Stimulated activated CD8-positive, alpha-beta memory T cell treated with anti-CD3 and anti-CD28 coated beads, Interleukin-2, amount 100 ng/mL, for 1 hour (primary cell): ENCODE measurements at regions not wholly inside any gene's neighbourhood (a gene's known extent, or its start where the extent isn't known, plus 50 kb on each side); places are given as distances from the start of the nearest gene placed in this dataset.
"Not testable (repeated sequence)": the region's sequence is repeated elsewhere in the genome, so short reads cannot be mapped to it uniquely, and the experiment has no call there.

ENCODE experiments used
- DNase-seq, 2 donors: peaks; one replicate each; pipeline ENCODE4 v3.0.0-alpha.2; 2020; ENCODE audit warnings: low read depth in 2 of 2

DNA sequence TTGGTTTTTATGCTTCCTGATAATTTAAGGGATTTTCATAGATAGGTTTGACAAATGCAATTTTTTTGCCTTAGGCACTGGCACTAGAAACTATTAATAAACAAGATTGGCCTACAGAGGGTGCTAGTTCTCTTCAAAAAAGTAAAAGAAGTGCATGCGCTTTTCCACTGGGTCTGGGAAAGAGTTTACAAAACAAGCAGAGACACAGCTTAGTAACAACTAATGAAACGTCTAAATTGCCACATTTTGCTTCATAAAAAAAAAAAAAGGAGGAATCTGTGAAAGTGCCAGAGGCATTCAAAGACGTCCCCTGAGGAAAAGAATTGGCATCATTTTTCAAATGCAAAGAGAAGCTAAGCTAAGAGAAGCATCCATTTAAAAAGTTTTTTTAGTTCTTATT, 58.3 kb upstream of the EEA1 start:
- no peak for DNase-seq

DNA sequence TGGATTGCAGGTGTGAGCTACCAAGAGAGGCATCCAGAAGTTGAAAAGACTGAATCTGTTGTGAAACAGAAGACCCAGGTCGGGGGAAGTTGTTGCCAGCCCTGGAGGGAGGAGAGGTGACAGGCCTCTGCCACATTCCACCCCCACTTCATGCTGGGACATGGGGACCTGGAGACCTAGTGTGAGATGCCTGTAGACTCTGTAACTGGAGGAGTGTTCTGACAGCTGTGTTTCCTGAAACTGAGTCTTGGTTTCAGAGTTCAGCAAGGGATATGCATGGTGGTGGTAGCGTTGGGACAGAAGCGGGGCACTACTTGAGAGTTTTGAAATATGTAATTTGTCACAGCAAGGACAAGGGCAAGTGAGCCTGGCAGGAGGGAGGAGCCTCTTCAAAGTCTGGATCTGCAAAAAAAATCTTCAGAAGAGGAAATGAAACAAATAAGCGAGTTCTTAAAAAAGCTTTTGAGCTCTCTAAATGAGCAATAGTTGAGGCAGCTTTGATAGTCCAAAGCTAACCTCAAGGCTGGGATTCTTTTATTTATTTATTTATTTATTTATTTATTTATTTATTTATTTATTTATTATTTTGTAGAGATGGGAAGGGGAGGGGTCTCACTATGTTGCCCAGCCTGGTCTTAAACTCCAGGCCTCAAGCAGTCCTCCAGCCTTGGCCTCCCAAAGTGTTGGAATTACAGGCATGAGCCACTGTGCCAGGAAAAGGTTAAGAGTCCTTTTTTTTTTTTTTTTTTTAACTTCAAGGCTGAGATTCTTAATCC, 58.9 kb upstream of the EEA1 start:
- no peak for DNase-seq

GRCh38 chr12:92988622-92989130, 59.6 kb upstream of the EEA1 start:
- no peak for DNase-seq

GRCh38 chr12:92989715-92990484, 60.8 kb upstream of the EEA1 start:
- DNase-seq: no peak

DNA sequence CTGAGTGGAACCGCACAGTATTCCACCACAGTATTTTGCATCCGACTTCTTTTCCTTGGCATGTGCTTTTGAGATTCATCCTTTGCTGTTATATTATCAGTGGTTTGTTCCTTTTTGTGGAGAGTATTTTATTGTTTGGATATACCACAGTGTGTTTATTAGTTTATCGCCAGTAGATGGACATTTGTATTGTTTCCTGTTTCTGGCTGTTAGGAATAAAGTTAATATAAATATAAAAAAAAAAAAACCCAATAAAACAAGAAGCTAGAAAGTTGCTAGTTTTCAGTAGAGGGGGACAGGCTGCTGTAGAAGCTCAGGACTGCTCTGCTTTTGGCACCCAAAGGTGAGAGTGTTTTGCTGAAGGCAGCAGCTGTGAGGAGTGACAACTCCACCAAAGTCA, 62.0 kb upstream of the EEA1 start:
- no peak for DNase-seq

- DNase-seq: no peak
Observed at GRCh38 chr12:92992041-92992440, 62.9 kb upstream of the EEA1 start.

GRCh38 chr12:92993259-92993658, 64.2 kb upstream of the EEA1 start:
- DNase-seq: no peak

DNA sequence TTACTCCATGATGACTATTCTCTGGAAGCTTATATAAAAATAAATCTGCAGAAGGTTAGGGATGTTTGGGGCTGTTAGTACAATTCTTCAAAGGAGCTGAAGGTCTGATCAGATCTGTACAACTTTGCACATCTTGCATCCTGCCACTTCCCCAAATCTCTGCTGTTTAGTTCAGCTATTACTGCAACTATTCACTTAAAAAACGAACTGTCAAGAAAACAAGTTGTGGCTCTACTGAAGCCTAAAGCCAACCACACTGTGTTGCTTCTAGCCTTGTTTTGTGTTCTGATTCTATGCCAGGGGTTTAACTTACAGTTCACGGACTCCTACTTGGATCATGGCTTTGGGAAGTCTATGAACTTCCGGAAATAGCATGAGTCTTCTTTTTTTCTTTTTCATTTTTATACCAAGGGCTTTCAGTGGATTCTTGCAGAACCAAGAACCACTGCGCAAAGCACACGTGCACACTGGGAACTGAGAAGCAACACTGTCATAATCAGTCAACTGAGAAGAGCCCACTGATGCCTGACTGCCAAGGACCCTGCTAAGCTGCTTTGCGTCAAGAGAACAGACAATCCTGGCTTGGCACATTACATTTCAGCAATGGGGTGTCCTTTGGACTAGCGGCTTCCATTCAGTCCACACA, 66.3 kb upstream of the EEA1 start:
- DNase-seq: no peak

GRCh38 chr12:93000026-93000425, 70.9 kb upstream of the EEA1 start:
- DNase-seq: no peak

DNA sequence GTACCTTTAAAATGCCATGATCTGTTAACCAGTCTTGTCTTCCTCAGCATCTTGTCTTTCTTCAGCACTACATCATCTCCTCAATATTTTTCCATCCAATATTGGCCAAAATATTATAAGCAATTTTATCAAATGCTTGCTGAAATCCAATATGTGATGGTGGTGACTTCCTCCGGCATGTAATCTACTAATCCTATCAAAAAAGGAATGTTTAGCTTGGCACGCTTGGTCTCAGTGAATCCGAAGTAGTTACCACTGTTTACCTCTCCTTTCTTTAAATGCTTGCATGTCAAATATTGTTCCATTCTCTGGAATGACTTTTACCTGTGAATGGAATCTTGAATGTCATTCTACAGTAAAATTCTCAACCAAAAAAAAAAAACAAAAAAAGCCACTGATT, 72.3 kb upstream of the EEA1 start:
- no peak for DNase-seq

- no peak for DNase-seq
Observed at GRCh38 chr12:93002293-93003054, 73.4 kb upstream of the EEA1 start.

- DNase-seq: no peak
Observed at GRCh38 chr12:93003531-93004239, 74.6 kb upstream of the EEA1 start.

- no peak for DNase-seq
Observed at GRCh38 chr12:93005928-93006392, 76.9 kb upstream of the EEA1 start.

- DNase-seq: no peak
Observed at GRCh38 chr12:93006471-93007208, 77.5 kb upstream of the EEA1 start.

DNA sequence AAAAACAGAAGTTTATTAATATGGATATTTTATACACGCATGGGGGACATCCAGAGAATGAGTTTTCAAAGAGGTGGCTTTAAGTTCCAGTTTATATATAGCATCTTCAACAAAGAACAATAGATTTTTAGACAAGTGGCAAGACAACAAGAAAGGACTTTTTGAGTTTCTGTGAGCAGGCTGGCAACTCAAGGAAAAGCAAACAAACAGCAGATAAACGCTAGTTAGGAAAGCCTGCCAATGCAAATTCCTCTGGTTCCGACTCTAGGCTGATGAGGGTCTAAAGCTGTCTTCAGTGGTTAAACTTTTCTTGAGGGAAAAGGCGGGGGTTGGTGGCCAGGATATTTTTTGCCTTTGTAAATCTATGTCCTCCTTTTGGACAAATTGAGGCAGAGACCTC, 78.4 kb upstream of the EEA1 start:
- no peak for DNase-seq

- no peak for DNase-seq
Observed at GRCh38 chr12:93008044-93008778, 79.1 kb upstream of the EEA1 start.

GRCh38 chr12:93008880-93009279, 79.8 kb upstream of the EEA1 start:
- not testable (repeated sequence) for DNase-seq

- DNase-seq: no peak
Observed at GRCh38 chr12:93009533-93009932, 80.4 kb upstream of the EEA1 start.

DNA sequence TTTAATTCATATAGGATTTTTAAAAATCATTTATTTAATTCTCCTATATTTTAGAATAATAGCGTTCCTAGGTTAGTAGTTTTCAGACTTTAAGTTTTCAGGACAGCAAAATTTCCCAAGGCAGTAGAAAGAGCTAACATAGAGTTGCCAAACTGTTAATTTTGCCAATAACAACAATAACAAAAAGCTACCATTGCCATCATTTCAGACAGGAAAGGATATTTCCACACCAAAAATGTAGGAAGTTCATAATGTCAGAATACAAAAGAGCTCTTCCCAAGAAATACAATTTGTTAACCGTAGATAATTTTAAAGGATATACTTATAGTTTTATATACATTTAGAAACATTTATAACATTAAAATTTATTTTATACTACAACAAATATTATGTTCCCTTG, 81.4 kb upstream of the EEA1 start:
- no peak for DNase-seq

- no peak for DNase-seq
Observed at GRCh38 chr12:93011100-93011499, 82.0 kb upstream of the EEA1 start.
